T-cell (primary cell): ENCODE measurements at regions not wholly inside any gene's neighbourhood (a gene's known extent, or its start where the extent isn't known, plus 50 kb on each side); places are given as distances from the start of the nearest gene placed in this dataset.

Experiments used
- ATAC-seq, 4 experiments: fragments of 200-7000 bp in 3 of 4; fragments of 150-1000 bp in 1 of 4; cut with Tn5 transposase; replicated peaks in 1 of 4; 1 replicate in 3 of 4; 2 replicates in 1 of 4; pipeline ENCODE4 v1.10.0; 2021; ENCODE audit warnings: moderate library complexity in 3 of 4, mild to moderate bottlenecking in 2 of 4, moderate number of reproducible peaks in 1 of 4
- CTCF ChIA-PET, 2 donors: fragments of 300-600 bp; sonication (Branson Sonifier 250); formaldehyde crosslinking; loops; one replicate each; lab custom pipeline; 2022; ENCODE audit warnings: antibody characterized with exemption in 2 of 2; lab: Charles Lee
- POLR2A ChIA-PET, 2 donors: fragments of 300-600 bp; sonication (Branson Sonifier 250); formaldehyde crosslinking; loops; one replicate each; lab custom pipeline; 2022; ENCODE audit warnings: antibody characterized with exemption in 2 of 2; lab: Charles Lee
- DNase-seq, 35 experiments: peaks; one replicate each; pipeline versions ENCODE4 v3.0.0 to v3.0.0-alpha.2; 2013 to 2023
- H3K27ac ChIP-seq: one replicate; pipeline ENCODE4 v1.5.1; 2013; ENCODE audit warnings: low read length
- H3K27me3 ChIP-seq, 2 experiments: replicated peaks in 1 of 2; 1 replicate in 1 of 2; 2 replicates in 1 of 2; pipeline versions ENCODE4 v1.6.1 to v1.7.0; 2013; ENCODE audit warnings: low read length in 1 of 2, mixed read lengths in 1 of 2; ENCODE audit not compliant: control insufficient read depth in 2 of 2, insufficient read depth in 2 of 2; ENCODE audit errors: extremely low read depth in 1 of 2
- H3K36me3 ChIP-seq, 2 donors: 1 replicate in 1 of 2; 2 replicates in 1 of 2; pipeline versions ENCODE4 v1.6.1 to v1.7.0; 2013; ENCODE audit warnings: low read length in 1 of 2; ENCODE audit not compliant: control insufficient read depth in 2 of 2, insufficient read depth in 1 of 2; ENCODE audit errors: extremely low read depth in 1 of 2
- H3K4me1 ChIP-seq, 2 experiments: 1 replicate in 1 of 2; 2 replicates in 1 of 2; pipeline versions ENCODE4 v1.6.1 to v1.7.0; 2013; ENCODE audit warnings: low read length in 2 of 2, mixed read lengths in 1 of 2; ENCODE audit not compliant: insufficient read depth in 2 of 2, control insufficient read depth in 1 of 2; ENCODE audit errors: extremely low read depth in 1 of 2
- H3K4me3 ChIP-seq, 2 donors: 1 replicate in 1 of 2; 2 replicates in 1 of 2; pipeline versions ENCODE4 v1.5.1 to v1.7.0; 2013; ENCODE audit warnings: mild to moderate bottlenecking in 2 of 2, low read length in 1 of 2, moderate library complexity in 1 of 2; ENCODE audit not compliant: control insufficient read depth in 1 of 2; ENCODE audit errors: extremely low read depth in 1 of 2
- H3K9me3 ChIP-seq: 2 replicates; pipeline ENCODE4 v1.7.0; 2013
- H3K27ac Mint-ChIP-seq, 2 donors: one replicate each; pipeline ENCODE4 v1.8.0; 2020 to 2021; ENCODE audit warnings: mild to moderate bottlenecking in 2 of 2, mixed read lengths in 2 of 2
- H3K27me3 Mint-ChIP-seq, 2 donors: one replicate each; pipeline ENCODE4 v1.8.0; 2021 to 2022; ENCODE audit warnings: mixed read lengths in 2 of 2
- H3K36me3 Mint-ChIP-seq: one replicate; pipeline ENCODE4 v1.8.0; 2021; ENCODE audit warnings: mixed read lengths
- H3K4me1 Mint-ChIP-seq, 3 donors: one replicate each; pipeline ENCODE4 v1.8.0; 2020 to 2022; ENCODE audit warnings: mixed read lengths in 3 of 3, mild to moderate bottlenecking in 1 of 3
- H3K4me3 Mint-ChIP-seq, 3 donors: one replicate each; pipeline ENCODE4 v1.8.0; 2020 to 2022; ENCODE audit warnings: mild to moderate bottlenecking in 3 of 3, mixed read lengths in 3 of 3, moderate library complexity in 3 of 3
- H3K9me3 Mint-ChIP-seq, 3 donors: one replicate each; pipeline ENCODE4 v1.8.0; 2020 to 2022; ENCODE audit warnings: mixed read lengths in 3 of 3
- WGBS: methylation state at CpG from one replicate; pipeline ENCODE4 v1.1.5; 2013; ENCODE audit warnings: missing lambda C conversion rate; ENCODE audit not compliant: insufficient coverage; 5-methylcytosine and 5-hydroxymethylcytosine counted together

DNA sequence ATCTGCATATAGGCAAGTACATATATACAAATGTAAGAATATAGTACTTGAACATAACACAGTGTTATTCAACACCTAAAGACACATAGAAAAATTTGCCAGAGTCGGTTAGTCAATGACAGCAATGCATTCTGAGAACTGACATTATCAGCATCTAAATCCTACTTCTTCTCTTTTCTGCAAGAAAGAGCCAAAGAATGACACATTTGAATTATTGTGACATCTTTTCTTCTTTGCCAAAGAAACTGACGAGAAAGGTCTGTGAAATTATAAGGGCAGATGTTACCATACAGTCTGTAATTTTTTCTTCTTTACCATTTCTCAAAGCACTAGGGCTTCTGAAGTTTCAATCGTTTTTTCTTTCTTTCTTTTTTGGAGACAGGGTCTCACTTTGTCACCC lies 350.9 kb upstream of the NBEA start:
- H3K4me1 Mint-ChIP-seq, result no peaks in the 10 kb centered on the region

DNA sequence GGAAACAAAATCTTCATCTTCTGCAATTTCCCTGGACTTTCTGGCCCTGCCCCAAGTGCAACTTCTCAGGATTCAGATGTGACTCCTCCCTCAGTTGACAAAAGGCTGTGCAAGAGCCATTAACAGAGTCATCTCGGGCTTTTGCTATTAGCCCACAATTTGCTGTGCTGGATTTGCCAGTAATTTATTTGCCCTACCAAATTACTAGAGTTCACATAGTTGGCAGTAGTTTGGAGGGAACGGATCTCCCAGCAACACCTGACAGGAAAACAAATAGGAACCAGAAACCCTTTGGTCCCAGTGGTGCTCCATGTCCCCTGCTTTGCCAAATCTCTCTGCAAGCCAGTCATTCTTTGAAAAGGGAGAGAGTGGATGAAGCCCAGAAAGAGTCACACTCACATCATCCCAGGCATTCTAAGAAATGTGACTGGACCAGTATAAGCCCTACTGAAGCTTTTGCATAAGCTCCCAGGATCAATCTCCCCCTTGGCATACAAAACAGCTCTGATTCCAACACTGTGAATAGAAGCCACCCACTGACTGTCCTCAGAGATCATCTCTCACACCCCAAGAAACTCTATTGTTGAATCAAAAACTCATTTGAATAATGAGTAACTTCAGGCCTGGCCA lies 350.1 kb upstream of the NBEA start:
- H3K27me3 ChIP-seq, result no peaks in the 10 kb centered on the region
- no peak overlapping the region for H3K27ac ChIP-seq
- POLR2A ChIA-PET, result no interaction called here

More for the DNA sequence above, 350.9 kb upstream of the NBEA start:
- Mint-ChIP-seq H3K36me3 (no peaks in the 10 kb centered on the region), H3K9me3 (peaks cover 3 to 16% (median 6%) of the 10 kb centered on the region in 3 donors), H3K4me3 (no peak overlapping the region), H3K27ac (no peak overlapping the region), H3K27me3 (no peaks in the 10 kb centered on the region)
- ATAC-seq (no peak), DNase-seq (no peak)
- Histone ChIP-seq H3K36me3 (no peaks in the 10 kb centered on the region), H3K27ac (no peak overlapping the region), H3K27me3 (no peaks in the 10 kb centered on the region), H3K9me3 (no peaks in the 10 kb centered on the region), H3K4me1 (no peaks in the 10 kb centered on the region), H3K4me3 (no peak overlapping the region)
- WGBS, result 29% methylated on average over 1 of the region's 3 CpGs
- CTCF ChIA-PET, result interaction anchor here in 1 of 2 donors (0.7 kb wide), 1 partner anchor 1980 kb away, joined by 4 read pairs; no protein-coding TSS in a partner anchor
- POLR2A ChIA-PET, result no interaction called here

DNA sequence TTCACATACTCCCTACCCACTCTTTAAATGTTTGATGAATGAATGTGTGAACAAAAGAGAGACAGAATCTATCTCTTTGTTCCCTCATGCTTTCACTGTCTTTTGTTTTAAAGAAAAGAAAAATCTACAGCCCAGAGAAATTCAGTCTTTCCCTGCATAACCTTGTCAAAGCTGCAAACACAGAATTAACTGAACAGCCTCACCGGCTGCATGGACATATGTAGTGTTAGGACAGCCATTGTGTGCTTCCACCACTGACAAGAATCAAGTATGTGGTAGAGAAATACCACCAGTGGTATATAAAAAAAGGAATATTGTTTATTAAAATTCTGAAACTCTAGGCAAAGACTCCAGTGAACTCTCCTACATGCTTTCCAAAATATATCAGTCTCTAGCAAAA lies 348.4 kb upstream of the NBEA start:
- ATAC-seq, result no peak
- Mint-ChIP-seq H3K4me3 (no peak overlapping the region), H3K9me3 (peaks cover 0 to 15% (median 8%) of the 10 kb centered on the region in 3 donors), H3K36me3 (no peaks in the 10 kb centered on the region), H3K27me3 (no peaks in the 10 kb centered on the region), H3K4me1 (no peaks in the 10 kb centered on the region), H3K27ac (no peak overlapping the region)
- Histone ChIP-seq H3K4me1 (no peaks in the 10 kb centered on the region), H3K4me3 (no peak overlapping the region), H3K9me3 (no peaks in the 10 kb centered on the region), H3K27me3 (no peaks in the 10 kb centered on the region), H3K27ac (no peak overlapping the region), H3K36me3 (no peaks in the 10 kb centered on the region)
- POLR2A ChIA-PET, result no interaction called here
- WGBS, result no CpG with 5 or more reads among the region's 1 CpG
- no peak for DNase-seq
- CTCF ChIA-PET, result no interaction called here

More for the DNA sequence above, 350.1 kb upstream of the NBEA start:
- H3K36me3 ChIP-seq, result no peaks in the 10 kb centered on the region
- H3K4me1 ChIP-seq, result no peaks in the 10 kb centered on the region
- Mint-ChIP-seq H3K4me1 (no peaks in the 10 kb centered on the region), H3K27ac (no peak overlapping the region), H3K9me3 (peaks cover 3 to 18% (median 8%) of the 10 kb centered on the region in 3 donors), H3K27me3 (no peaks in the 10 kb centered on the region), H3K4me3 (no peak overlapping the region), H3K36me3 (no peaks in the 10 kb centered on the region)
- CTCF ChIA-PET, result interaction anchor here in 1 of 2 donors (0.7 kb wide), 1 partner anchor 1979 kb away, joined by 4 read pairs; no protein-coding TSS in a partner anchor
- DNase-seq, result no peak
- H3K4me3 ChIP-seq, result no peak overlapping the region
- H3K9me3 ChIP-seq, result no peaks in the 10 kb centered on the region
- ATAC-seq, result no peak
- WGBS, result no CpG with 5 or more reads among the region's 2 CpGs

DNA sequence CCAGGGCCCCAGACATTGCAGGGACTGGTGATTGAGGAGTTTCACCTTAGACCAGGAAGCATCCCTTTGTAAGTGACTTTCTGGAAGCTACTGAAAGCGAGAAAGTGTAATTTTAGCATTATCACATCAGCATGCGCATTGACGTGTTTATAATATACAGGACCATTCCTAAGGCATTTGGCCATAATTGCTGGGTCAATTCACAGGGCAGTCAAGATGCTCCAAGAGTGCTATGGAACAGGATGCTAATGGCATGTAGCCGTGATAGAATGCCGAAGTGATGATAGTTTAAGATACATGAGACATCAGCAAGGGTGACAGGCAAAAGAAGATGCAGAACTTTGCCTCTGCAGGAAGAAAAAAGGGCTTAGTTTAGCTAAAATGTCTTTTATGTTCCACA lies 347.6 kb upstream of the NBEA start:
- 100% methylated on average over 3 of the region's 5 CpGs for WGBS

DNA sequence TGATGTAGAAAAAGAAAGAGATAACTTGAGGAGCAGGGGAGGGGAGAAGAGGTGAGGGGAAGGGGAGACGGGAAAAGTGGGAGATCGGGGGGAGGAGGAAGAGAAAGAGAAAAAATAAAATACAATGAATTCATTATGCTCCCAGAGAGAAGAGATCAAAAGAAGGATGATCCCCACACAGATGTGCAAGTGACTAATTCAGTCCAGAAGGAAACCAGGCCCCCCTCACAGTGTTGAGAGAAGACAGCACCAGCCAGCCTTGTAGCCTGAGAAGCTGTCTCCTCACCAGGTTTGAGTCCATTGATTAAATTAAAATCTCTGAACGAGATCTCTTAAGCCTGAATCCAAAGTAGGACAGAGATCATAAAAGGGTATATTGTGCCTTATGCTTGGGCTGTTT lies 333.7 kb upstream of the NBEA start:
- ChIA-PET POLR2A (no interaction called here), CTCF (no interaction called here)
- no peak overlapping the region for H3K4me3 ChIP-seq
- Mint-ChIP-seq H3K36me3 (no peaks in the 10 kb centered on the region), H3K4me3 (no peak overlapping the region), H3K4me1 (no peaks in the 10 kb centered on the region), H3K9me3 (peaks cover 5 to 10% (median 5%) of the 10 kb centered on the region in 3 donors), H3K27me3 (peaks cover 0 to 2% of the 10 kb centered on the region in 2 donors), H3K27ac (no peak overlapping the region)
- H3K9me3 ChIP-seq, result no peaks in the 10 kb centered on the region
- H3K36me3 ChIP-seq, result no peaks in the 10 kb centered on the region
- 40% methylated on average over 1 of the region's 3 CpGs for WGBS
- H3K27me3 ChIP-seq, result no peaks in the 10 kb centered on the region
- DNase-seq (no peak), ATAC-seq (no peak)
- H3K4me1 ChIP-seq, result no peaks in the 10 kb centered on the region
- no peak overlapping the region for H3K27ac ChIP-seq

More for the DNA sequence above, 347.6 kb upstream of the NBEA start:
- Histone ChIP-seq H3K27ac (no peak overlapping the region), H3K36me3 (no peaks in the 10 kb centered on the region), H3K4me3 (no peak overlapping the region), H3K27me3 (no peaks in the 10 kb centered on the region), H3K4me1 (no peaks in the 10 kb centered on the region), H3K9me3 (no peaks in the 10 kb centered on the region)
- CTCF ChIA-PET, result no interaction called here
- no peak overlapping the region for H3K4me3 Mint-ChIP-seq
- ATAC-seq (no peak), DNase-seq (no peak)
- peaks cover 0 to 15% (median 8%) of the 10 kb centered on the region in 3 donors for H3K9me3 Mint-ChIP-seq
- POLR2A ChIA-PET, result no interaction called here
- H3K36me3 Mint-ChIP-seq, result no peaks in the 10 kb centered on the region
- H3K27me3 Mint-ChIP-seq, result no peaks in the 10 kb centered on the region
- H3K27ac Mint-ChIP-seq, result no peak overlapping the region
- H3K4me1 Mint-ChIP-seq, result no peaks in the 10 kb centered on the region

DNA sequence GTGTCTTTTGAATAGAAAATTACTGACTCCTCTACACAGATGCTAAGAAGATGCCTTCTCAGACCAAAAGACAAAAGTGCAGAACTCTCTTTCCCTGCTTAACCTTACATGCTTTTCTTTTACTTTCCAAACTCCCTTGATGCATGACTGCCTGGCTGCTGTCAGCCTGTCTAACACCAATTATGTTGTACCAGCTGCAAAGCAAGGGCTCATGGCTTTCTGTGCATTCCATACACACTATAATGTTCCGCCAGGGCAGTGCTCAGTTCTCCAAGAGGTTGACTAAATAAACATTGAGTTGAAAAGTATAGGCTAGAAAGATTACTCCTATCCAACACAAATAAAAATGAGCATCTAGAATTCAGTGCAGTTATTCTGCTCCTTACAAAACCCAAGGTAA lies 330.4 kb upstream of the NBEA start:
- no peaks in the 10 kb centered on the region for H3K27me3 ChIP-seq
- H3K27me3 Mint-ChIP-seq, result peaks cover 0 to 2% of the 10 kb centered on the region in 2 donors
- H3K27ac Mint-ChIP-seq, result no peak overlapping the region
- no peak overlapping the region for H3K4me3 ChIP-seq
- DNase-seq (no peak), ATAC-seq (no peak)
- ChIA-PET CTCF (no interaction called here), POLR2A (interaction anchor here in 1 of 2 donors (0.7 kb wide), 1 partner anchor 8 kb away, joined by 5 read pairs; no protein-coding TSS in a partner anchor)
- peaks cover 5 to 9% (median 5%) of the 10 kb centered on the region in 3 donors for H3K9me3 Mint-ChIP-seq
- H3K4me1 Mint-ChIP-seq, result no peaks in the 10 kb centered on the region
- no peak overlapping the region for H3K27ac ChIP-seq
- WGBS, result no CpG with 5 or more reads among the region's 1 CpG
- no peak overlapping the region for H3K4me3 Mint-ChIP-seq
- H3K9me3 ChIP-seq, result no peaks in the 10 kb centered on the region
- no peaks in the 10 kb centered on the region for H3K36me3 ChIP-seq
- H3K4me1 ChIP-seq, result no peaks in the 10 kb centered on the region
- no peaks in the 10 kb centered on the region for H3K36me3 Mint-ChIP-seq
